GM12878 (cell line): ENCODE measurements at regions not wholly inside any gene's neighbourhood (a gene's known extent, or its start where the extent isn't known, plus 50 kb on each side); places are given as distances from the start of the nearest gene placed in this dataset.

ENCODE experiments used
- CTCF ChIP-seq, 3 experiments: IDR thresholded peaks in 2 of 3; conservative IDR thresholded peaks in 1 of 3; 2 replicates each; pipeline ENCODE4 v1.5.1; 2011; ENCODE audit warnings: low read depth in 3 of 3, low read length in 3 of 3, mild to moderate bottlenecking in 3 of 3, control low read depth in 2 of 3, moderate library complexity in 2 of 3, inconsistent platforms in 1 of 3, mixed read lengths in 1 of 3; ENCODE audit not compliant: control insufficient read depth in 2 of 3, insufficient read depth in 1 of 3; ENCODE audit errors: extremely low read depth in 1 of 3
- EGR1 ChIP-seq, 2 experiments: IDR thresholded peaks; 1 replicate in 1 of 2; 2 replicates in 1 of 2; pipeline ENCODE4 v1.6.1; 2011 to 2012; ENCODE audit warnings: low read depth in 2 of 2, low read length in 2 of 2, borderline replicate concordance in 1 of 2, mild to moderate bottlenecking in 1 of 2, moderate library complexity in 1 of 2
- EP300 ChIP-seq, 2 experiments: fragments of 150-350 bp in 1 of 2; IDR thresholded peaks; 2 replicates each; pipeline ENCODE4 v1.6.1; 2011 to 2012; ENCODE audit warnings: low read depth in 2 of 2, low read length in 2 of 2, borderline replicate concordance in 1 of 2, improper control_type of control experiment in 1 of 2, inconsistent platforms in 1 of 2; ENCODE audit not compliant: control insufficient read depth in 1 of 2
- NFXL1 ChIP-seq: fragments of 450-650 bp; IDR thresholded peaks from 2 replicates; pipeline ENCODE4 v1.6.1; 2017; ENCODE audit warnings: antibody characterized with exemption, mild to moderate bottlenecking, borderline replicate concordance
- POLR2A ChIP-seq: IDR thresholded peaks from 2 replicates; pipeline ENCODE4 v1.6.1; 2011; ENCODE audit warnings: low read depth, mild to moderate bottlenecking, low read length
- POLR2AphosphoS5 ChIP-seq: IDR thresholded peaks from 2 replicates; pipeline ENCODE4 v1.6.1; 2011; ENCODE audit warnings: mild to moderate bottlenecking, low read length, inconsistent platforms
- SMC3 ChIP-seq: IDR thresholded peaks from 2 replicates; pipeline ENCODE4 v1.6.1; 2011; ENCODE audit warnings: low read length, improper control_type of control experiment, borderline replicate concordance
- SUZ12 ChIP-seq: fragments of 200-600 bp; sonication (generic); IDR thresholded peaks from one replicate; pipeline ENCODE4 v1.6.1; 2018; ENCODE audit warnings: antibody characterized with exemption, mild to moderate bottlenecking; ENCODE audit not compliant: unreplicated experiment
- TAF1 ChIP-seq: IDR thresholded peaks from 2 replicates; pipeline ENCODE4 v1.6.1; 2011; ENCODE audit warnings: mild to moderate bottlenecking, low read depth, low read length, borderline replicate concordance

GRCh38 chr10:130936851-130937250, 374.7 kb downstream of the TCERG1L start:
- TF ChIP-seq CTCF (IDR thresholded peaks at IDR 0.05 in 2 of 3, conservative IDR thresholded peaks at IDR 0.05 in 1 of 3; ENCODE audit: control insufficient read depth in 2 of 3, extremely low read depth in 1 of 3, insufficient read depth in 1 of 3, low read depth in 3 of 3, low read length in 3 of 3) (no peak), POLR2AphosphoS5 (no peak), SUZ12 (no peak), SMC3 (no peak), POLR2A (no peak), TAF1 (no peak), NFXL1 (no peak), EGR1 (IDR thresholded peaks at IDR 0.05; ENCODE audit: borderline replicate concordance in 1 of 2, low read depth in 2 of 2, low read length in 2 of 2) (no peak), EP300 (IDR thresholded peaks at IDR 0.05; ENCODE audit: borderline replicate concordance in 1 of 2, control insufficient read depth in 1 of 2, low read depth in 2 of 2, low read length in 2 of 2) (no peak)
